ENCODE measurements at regions not wholly inside any gene's neighbourhood (a gene's known extent, or its start where the extent isn't known, plus 50 kb on each side); places are given as distances from the start of the nearest gene placed in this dataset.

DNA sequence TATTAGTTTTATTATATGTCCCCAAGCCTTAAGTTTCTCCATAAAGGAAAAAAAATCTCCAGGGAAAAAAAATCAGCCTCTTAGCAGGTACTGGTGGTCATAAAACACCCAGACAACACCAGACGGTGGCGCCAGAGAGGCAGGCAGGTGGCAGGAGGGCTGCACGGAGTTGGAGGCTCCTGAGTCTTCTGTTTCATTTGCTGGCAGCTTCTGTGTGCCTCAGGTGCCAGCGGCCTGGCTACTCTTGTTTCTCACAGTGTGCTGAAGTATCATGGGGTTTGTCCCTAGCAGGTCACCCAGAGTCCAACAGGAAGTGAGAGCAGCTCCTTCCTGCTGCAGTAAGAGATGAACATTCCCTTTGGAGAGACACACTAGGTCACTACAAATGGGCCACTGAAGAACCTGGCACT, 123.3 kb upstream of the GADD45A start:
- DNase-seq = peak; percentile 72

DNA sequence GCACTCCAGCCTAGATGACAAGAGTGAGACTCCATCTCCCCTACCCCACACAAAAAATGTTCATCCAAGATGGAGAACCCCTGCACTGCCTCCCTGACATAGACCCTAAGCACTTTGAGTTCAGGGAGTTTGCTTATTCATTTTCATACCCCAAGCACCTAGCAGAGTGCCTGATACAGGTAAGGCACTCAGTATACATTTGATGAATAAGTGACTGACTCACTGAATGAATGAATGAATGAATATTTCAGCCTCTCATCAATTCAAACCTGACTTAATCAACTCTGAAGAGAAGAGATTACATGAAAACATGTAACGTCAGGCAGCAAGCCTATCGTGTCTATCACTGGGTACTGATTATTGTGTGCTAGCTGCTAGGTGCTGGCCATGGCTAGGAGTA, 121.3 kb upstream of the GADD45A start:
- DNase-seq = no peak

DNA sequence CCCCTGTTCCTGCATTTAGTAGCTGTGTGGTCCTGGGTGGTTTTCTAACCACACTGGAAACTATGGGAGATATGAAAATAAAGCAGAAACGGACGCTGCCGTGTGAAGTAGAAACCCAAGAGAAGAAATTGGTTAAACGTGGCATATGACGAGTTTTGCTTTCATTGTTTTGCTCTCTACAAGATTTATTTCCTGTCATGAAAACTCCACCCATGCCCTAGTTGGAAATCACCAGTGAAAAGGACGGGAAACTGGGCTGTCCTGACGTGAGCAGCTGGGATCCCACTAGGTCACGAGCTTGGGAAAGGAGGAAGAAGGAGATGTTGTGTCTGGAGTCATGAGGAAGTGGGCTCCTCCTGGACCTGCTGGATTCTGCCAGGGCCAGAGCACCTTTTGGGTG, 120.8 kb upstream of the GADD45A start:
- no peak for DNase-seq

GRCh38 chr1:67566803-67567377, 118.1 kb upstream of the GADD45A start:
- DNase-seq = no peak

DNA sequence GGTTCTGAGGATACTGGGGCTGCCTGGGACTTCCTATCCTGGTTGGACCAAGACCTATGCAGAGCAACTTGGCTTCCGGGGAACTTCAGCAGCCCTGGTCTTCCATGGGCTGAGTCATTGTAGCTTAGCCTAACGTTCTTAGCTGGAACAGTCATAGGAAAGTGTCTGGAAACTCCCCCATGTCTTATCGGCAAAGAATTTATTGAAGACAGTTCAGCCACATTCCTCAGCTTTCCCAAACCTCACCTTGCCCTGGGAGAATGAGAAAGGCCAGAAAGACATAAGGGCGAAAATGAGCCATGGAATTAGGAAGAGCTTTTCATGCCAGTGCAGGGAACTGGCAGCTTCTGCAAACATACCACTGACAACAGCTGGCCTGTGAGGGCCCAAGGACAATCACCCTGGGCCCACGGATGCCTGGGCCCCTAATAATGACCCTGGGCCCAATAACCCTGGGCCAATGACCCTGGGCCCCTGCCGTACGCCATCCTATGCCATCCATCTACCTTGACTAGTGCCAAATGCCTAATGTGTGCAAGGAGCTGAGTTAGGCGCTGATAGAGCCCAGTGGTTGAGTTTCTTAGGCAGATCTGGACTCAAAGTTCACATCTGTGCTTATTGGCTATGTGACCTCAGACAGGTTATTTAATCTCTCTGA, 114.4 kb upstream of the GADD45A start:
- no peak for DNase-seq

GRCh38 chr1:67571406-67571805, 113.6 kb upstream of the GADD45A start:
- DNase-seq = no peak

- DNase-seq = no peak
Measured at GRCh38 chr1:67571901-67572593, 113.0 kb upstream of the GADD45A start.

- no peak for DNase-seq
Measured at GRCh38 chr1:67572594-67573221, 112.3 kb upstream of the GADD45A start.

- no peak for DNase-seq
Measured at GRCh38 chr1:67573311-67573872, 111.6 kb upstream of the GADD45A start.

DNA sequence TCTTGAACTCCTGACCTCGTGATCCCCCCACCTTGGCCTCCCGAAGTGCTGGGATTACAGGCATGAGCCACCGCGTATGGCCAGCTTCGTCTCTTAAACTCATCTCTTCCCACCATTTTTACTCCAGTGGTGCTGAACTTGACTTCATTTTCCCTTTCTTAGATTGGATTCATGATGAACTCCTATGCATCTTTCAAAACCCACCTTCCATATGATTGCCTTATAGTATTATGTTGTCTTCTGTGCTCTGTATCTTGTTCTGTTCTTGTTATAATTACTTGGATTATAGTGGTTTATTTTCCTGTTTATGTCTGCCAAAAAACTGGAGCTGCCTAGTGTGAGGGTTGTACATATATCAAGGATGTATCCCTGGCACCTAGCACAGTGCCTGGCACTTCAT, 110.8 kb upstream of the GADD45A start:
- no peak for DNase-seq

DNA sequence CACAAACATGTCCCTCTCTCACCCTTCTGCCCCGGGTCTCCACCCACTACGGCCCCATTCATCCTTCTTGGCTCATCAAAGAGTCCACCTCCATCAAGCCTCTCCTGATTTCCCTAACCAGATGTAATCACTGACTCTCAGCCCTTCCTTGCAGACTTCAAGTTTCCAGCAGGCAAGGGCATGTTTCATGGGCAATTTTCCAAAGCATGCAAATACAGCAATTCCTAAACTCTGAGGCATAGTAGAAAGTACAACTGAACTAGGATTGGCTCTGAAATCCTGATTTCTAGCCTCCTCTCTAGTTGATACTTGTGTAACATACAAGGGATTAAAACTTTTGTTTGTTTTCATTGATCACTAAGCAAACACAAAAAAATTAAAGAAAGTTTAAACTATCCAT, 109.1 kb upstream of the GADD45A start:
- no peak for DNase-seq

DNA sequence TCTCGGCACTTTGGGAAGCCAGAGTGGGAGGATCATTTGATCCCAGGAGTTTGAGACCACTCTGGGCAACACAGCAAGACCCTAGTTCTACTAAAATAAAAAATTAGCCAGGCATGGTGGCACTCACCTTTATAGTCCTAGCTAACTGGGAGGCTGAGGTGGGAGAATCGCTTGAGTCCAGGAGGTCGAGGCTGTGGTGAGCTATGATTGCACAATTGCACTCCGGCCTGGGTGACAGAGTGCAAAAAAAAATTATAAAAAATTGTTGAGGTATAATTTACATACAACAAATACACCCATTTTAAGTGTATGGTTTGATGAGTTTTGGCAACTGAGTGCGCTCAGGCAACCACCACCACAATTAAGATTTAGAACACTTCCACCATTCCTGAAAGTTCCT, 108.5 kb upstream of the GADD45A start:
- DNase-seq = no peak

DNA sequence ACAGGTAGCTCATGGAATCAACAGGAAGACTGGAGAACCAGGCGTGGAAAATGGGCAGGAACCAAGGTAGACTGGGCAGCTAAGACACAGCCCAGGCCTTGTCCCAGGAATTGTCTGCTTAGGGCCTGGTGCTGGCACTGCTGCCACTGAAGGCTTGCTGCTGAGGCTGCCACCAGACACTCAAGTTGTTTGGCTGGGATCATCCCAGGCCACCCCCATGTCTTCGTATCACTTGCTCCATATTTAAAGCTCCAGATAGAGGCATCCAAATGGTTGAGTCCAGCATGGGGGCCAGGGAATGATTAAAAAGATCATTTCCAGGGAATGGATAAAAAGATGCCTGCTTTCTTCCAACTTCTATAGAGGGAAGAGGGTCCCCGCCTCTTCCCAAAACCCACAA, 107.4 kb upstream of the GADD45A start:
- no peak for DNase-seq

DNA sequence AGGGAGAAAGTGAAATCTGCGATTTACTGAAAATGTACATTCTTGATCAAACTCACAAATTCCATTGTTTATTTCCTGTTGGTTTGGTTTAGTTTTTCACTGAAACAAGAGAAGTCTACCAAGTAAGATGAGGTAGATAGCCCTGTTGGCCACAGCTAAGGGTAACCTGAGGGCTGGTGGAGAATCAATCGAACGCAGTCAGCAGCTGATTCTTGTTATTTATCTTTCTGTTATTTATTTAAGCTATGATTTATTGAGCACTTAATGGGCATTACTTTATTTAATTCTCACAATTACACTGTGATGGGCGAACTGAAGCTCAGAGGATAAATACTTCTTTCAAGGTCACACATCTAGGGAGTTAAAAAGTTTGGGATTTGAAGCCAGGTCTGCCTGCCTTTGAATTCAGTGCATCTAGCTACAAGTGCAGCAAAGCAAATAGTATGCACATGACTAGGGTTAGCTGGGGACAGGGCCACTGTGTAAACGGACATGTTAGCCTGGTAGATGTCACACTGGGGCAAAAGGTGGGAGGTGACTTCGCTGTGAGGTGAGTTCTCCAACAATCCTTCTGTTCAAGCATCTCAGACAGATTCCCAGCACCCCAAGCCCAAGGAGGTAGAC, 106.5 kb upstream of the GADD45A start:
- no peak for DNase-seq

DNA sequence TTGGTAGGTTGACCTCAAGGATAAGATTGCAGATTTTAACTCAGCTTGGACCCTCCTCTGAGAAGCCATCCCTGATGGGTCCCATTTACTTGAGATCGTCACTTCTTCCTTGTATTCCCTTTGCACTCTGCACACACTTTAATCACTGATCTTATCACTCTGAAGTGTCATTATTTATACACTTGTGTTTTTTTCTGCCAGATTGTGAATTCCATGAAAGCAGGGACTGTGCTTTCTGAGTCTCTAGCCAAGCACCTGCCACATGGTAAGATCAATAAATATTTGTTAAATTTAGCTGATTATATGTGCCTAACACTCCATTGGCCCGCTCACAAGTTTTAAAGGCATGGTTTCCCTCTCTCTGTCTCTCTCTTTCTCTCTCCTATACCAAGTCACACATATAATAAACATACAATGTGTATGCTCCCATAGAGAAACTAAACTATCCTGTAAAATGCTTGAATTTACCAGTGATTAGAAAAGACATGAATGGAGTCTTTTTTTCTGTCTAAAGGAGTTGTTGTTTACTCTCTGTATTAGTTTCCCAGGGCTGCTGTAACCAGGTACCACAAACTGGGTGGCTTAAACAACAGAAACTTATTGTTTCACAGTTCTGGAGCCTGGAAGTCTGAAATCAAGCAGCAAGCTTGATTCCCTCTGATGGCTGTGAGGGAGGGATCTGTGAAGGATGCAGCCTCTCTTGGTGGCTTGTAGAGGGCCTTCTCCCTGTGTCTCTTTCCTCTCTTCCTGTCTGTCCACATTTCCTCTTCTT, 105.2 kb upstream of the GADD45A start:
- DNase-seq = no peak

- DNase-seq = no peak
Measured at GRCh38 chr1:67580691-67581403, 104.2 kb upstream of the GADD45A start.

- DNase-seq = no peak
Measured at GRCh38 chr1:67582625-67583461, 102.2 kb upstream of the GADD45A start.

DNA sequence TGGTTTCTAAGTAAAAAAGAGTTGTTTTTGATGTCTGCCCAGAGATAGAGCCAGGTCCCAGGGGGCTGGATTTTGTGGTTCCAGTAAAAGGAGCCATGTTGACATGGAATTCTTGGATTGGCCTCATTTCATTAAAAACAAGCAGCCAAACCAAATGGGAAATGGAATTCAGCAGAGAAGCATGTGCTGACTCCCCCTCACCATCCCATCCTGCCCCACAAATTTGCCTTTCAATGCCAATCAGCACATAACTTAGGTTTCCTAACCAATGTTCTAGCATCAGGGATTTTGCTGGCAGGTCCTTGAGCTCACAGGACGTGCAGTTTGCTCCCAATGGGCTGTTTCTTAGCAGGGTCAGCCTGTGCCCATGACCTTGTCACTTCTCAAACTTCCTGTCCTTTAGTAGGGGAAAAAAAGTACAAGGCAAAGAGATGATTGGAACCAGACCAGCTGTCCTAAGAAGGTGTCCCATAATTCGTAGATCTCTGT, 101.5 kb upstream of the GADD45A start:
- DNase-seq = no peak

- DNase-seq = no peak
Measured at GRCh38 chr1:67584938-67585337, 100.1 kb upstream of the GADD45A start.

GRCh38 chr1:67586596-67586995, 98.4 kb upstream of the GADD45A start:
- DNase-seq = no peak

Data from CD4-positive, alpha-beta T cell treated with Interleukin-4 for 4 hours (primary cell).